ENCODE measurements at regions not wholly inside any gene's neighbourhood (a gene's known extent, or its start where the extent isn't known, plus 50 kb on each side); places are given as distances from the start of the nearest gene placed in this dataset.

DNA sequence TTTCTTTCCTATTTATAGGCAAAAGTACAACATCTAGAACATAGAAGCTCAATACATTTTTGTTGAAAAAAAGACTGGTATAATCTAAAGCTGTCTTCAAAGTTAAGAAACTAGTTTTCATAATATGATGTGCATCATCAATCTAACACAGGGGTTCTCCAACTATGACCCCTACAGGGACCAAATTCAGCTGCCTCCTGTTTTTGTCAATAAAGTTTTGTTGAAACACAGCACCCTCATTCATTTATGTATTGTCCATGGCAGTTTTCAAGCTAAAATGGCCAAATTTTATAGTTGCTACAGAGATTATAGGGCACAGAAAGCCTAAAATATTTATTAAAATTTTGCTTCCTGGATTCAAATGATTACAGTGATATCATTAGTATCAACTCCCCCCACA is 452.9 kb downstream of the CCER1 start:
- H3K27me3 ChIP-seq (ENCODE audit: insufficient read depth in 3 of 3, low read length in 2 of 3) = no peaks in the 10 kb centered on the region
- TF ChIP-seq, protein P1, sequence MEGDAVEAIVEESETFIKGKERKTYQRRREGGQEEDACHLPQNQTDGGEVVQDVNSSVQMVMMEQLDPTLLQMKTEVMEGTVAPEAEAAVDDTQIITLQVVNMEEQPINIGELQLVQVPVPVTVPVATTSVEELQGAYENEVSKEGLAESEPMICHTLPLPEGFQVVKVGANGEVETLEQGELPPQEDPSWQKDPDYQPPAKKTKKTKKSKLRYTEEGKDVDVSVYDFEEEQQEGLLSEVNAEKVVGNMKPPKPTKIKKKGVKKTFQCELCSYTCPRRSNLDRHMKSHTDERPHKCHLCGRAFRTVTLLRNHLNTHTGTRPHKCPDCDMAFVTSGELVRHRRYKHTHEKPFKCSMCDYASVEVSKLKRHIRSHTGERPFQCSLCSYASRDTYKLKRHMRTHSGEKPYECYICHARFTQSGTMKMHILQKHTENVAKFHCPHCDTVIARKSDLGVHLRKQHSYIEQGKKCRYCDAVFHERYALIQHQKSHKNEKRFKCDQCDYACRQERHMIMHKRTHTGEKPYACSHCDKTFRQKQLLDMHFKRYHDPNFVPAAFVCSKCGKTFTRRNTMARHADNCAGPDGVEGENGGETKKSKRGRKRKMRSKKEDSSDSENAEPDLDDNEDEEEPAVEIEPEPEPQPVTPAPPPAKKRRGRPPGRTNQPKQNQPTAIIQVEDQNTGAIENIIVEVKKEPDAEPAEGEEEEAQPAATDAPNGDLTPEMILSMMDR (IDR thresholded peaks at IDR 0.05) = no peak
- DNase-seq (no peak), ATAC-seq (no peak)
- no peak overlapping the region for H3K27ac ChIP-seq
- H3K4me1 ChIP-seq = no peaks in the 10 kb centered on the region
- no peaks in the 10 kb centered on the region for H3K36me3 ChIP-seq (ENCODE audit: insufficient read depth in 1 of 2, low read depth in 1 of 2)
- H3K4me3 ChIP-seq = no peak overlapping the region
- H3K9me3 ChIP-seq = no peaks in the 10 kb centered on the region
- intact Hi-C loops (cut with DNase I) = no loop called here

DNA sequence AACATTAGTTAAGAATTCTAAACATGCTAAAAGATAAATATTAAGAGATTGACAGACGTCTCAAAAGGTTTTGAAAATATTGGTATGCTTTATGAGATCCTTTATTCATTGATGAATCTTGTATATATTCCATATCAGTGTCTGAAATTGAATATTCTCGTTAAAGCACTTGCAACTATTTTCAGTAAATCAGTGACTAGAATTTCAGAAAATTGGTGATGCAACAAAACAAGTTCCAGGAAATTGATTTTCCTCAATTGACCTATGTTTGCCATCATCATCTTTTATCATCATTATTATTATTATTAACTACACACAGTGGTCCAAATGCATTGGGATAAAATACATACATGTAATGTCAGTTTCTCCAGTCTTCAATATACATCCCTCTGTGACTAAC is 453.6 kb downstream of the CCER1 start:
- Histone ChIP-seq H3K27me3 (ENCODE audit: insufficient read depth in 3 of 3, low read length in 2 of 3) (no peaks in the 10 kb centered on the region), H3K4me3 (no peak overlapping the region), H3K4me1 (no peaks in the 10 kb centered on the region), H3K36me3 (ENCODE audit: insufficient read depth in 1 of 2, low read depth in 1 of 2) (no peaks in the 10 kb centered on the region), H3K9me3 (no peaks in the 10 kb centered on the region), H3K27ac (no peak overlapping the region)
- WGBS, 3 donors = 83 to 86% (median 85%) methylated on average over 2 of the region's 2 CpGs
- ATAC-seq = no peak
- TF ChIP-seq, protein P1 (IDR thresholded peaks at IDR 0.05) = no peak
- intact Hi-C loops (cut with DNase I) = no loop called here
- DNase-seq = no peak

DNA sequence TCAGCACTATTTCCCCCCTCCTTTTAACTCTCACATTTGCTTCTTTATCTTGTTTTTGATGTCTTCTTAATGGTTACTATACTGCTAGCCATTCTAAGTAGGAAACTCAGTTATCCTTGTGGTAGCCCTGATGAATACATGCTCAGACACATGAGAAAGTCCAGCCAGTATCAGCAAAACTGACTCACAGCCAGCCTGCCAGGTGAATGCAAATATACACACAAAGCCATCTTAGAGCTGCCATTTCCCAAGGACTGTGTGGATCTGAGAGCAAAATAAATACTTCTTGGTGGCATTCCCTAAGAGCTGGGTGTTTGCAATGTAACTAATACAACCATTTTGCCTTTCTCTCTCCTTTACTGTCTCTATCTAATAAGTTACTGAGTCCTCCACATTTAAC is 455.2 kb downstream of the CCER1 start:
- no peak overlapping the region for H3K4me3 ChIP-seq
- TF ChIP-seq, protein P1 (IDR thresholded peaks at IDR 0.05) = no peak
- H3K27ac ChIP-seq = no peak overlapping the region
- no peaks in the 10 kb centered on the region for H3K36me3 ChIP-seq (ENCODE audit: insufficient read depth in 1 of 2, low read depth in 1 of 2)
- ATAC-seq = no peak
- no peaks in the 10 kb centered on the region for H3K4me1 ChIP-seq
- DNase-seq = no peak
- no peaks in the 10 kb centered on the region for H3K27me3 ChIP-seq (ENCODE audit: insufficient read depth in 3 of 3, low read length in 2 of 3)
- H3K9me3 ChIP-seq = no peaks in the 10 kb centered on the region
- intact Hi-C loops (cut with DNase I) = no loop called here

DNA sequence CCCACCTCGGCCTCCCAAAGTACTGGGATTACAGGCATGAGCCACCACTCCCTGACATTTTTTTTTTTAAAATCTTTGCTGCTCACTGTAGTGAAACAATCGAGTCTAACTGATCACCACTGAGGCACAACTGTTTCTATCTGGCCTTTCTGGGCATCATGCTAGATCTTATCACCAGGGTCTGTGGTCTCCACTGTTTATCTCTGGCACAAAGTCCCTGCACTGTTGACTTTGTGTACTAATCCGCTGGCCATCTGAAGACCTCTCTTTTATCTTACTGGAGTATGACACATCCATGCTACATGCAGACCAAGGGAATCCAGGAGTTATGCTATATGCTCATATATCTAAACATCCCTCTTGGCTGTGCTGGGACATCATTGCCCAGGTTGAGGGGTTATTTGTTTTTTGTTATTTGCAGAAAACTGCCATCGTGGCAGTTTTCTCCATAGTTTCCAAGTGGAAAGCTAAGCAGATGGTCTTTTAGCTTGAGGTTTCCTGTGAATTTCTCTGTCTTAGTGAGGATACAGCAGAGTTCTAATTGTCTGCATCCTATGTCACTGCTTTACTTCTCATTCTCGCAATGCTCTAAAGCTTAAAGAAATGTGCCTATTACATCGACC is 456.9 kb downstream of the CCER1 start:
- intact Hi-C loops (cut with DNase I) = no loop called here

DNA sequence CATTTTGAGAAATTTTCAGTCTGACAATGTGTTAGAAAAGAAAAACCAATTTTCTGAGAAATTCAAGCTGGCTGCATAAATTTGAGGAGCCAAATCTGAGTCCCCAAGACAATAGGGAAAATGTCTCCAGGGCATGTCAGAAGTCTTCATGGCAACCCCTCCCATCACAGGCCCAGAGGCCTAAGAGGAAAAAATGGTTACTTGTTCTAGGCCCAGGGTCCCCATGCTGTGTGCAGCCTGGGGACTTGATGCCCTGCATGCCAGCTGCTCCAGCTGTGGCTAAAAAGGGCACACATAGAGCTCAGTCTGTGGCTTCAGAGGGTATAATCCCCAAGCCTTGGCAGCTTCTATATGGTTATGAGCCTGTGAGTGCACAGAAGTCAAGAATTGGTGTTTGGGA is 464.6 kb downstream of the CCER1 start:
- Histone ChIP-seq H3K9me3 (no peaks in the 10 kb centered on the region), H3K36me3 (ENCODE audit: insufficient read depth in 1 of 2, low read depth in 1 of 2) (no peaks in the 10 kb centered on the region), H3K4me1 (no peaks in the 10 kb centered on the region), H3K4me3 (no peak overlapping the region), H3K27ac (no peak overlapping the region), H3K27me3 (ENCODE audit: insufficient read depth in 3 of 3, low read length in 2 of 3) (no peaks in the 10 kb centered on the region)
- ATAC-seq = no peak
- intact Hi-C loops (cut with DNase I) = no loop called here
- no peak for DNase-seq
- TF ChIP-seq, protein P1 (IDR thresholded peaks at IDR 0.05) = no peak

More for the DNA sequence above, 456.9 kb downstream of the CCER1 start:
- no peaks in the 10 kb centered on the region for H3K36me3 ChIP-seq (ENCODE audit: insufficient read depth in 1 of 2, low read depth in 1 of 2)
- no peak overlapping the region for H3K4me3 ChIP-seq
- TF ChIP-seq, protein P1 (IDR thresholded peaks at IDR 0.05) = no peak
- no peaks in the 10 kb centered on the region for H3K27me3 ChIP-seq (ENCODE audit: insufficient read depth in 3 of 3, low read length in 2 of 3)
- no peak for DNase-seq
- ATAC-seq = no peak
- H3K9me3 ChIP-seq = no peaks in the 10 kb centered on the region
- 91 to 93% (median 91%) methylated on average over 6 of the region's 6 CpGs for WGBS, 3 donors
- H3K4me1 ChIP-seq = no peaks in the 10 kb centered on the region
- H3K27ac ChIP-seq = no peak overlapping the region

Data from psoas muscle (tissue), 7 donors.